ENCODE measurements at regions not wholly inside any gene's neighbourhood (a gene's known extent, or its start where the extent isn't known, plus 50 kb on each side); places are given as distances from the start of the nearest gene placed in this dataset.
A peak's percentile ranks its signal among the peaks of the same experiment; 100 is the strongest.
"Not testable (repeated sequence)": the region's sequence is repeated elsewhere in the genome, so short reads cannot be mapped to it uniquely, and the experiment has no call there.

GRCh38 chr15:25066708-25067107 is 111.9 kb downstream of the SNRPN start:
- DNase-seq (ENCODE audit: low read depth in 4 of 4, low spot score in 3 of 4) = no peak

DNA sequence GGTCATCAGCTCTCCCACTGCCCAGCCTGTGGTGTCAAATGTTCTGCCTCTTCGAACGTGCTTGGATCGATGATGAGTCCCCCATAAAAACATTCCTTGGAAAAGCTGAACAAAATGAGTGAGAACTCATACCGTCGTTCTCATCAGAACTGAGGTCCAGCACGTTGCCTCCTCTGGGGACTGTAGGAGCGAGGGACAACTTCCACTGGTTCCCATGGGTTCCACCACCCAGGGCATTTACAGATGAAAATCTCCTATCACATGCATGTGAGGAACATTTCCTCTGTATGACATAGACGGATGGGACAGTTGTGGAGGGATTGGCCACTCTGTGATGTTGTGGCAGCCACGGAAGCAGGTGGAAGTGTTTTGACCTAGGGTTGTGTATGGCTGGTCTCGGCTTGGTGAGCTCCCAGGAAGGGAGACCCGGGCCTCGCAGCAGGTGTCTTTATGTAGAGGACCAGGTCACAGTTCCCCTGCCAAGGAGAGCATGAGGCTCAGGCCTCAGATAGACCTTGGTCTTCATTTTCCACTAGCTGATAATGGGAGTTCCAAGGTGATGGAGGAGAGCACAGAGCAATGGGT is 113.0 kb downstream of the SNRPN start:
- no peak for DNase-seq (ENCODE audit: low read depth in 4 of 4, low spot score in 3 of 4)

DNA sequence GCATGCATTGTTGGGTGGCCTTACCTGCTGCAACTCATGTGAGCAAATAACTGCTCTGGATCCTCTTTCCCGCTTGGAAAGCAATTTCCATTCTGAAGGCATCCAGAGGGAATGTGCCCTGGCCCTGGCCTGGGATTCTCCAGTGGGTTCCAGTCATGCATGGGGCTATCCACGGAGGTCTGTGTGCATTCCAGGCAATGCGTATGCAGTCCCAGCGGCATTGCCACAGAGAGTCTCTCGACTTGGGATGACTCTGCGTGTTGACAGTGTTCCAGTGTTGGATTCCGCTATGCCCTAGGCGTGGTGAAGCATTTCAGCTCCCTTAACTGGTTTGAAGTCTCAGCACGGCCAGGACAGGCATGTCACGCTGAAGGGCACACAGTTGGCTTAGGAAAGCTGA is 113.9 kb downstream of the SNRPN start:
- DNase-seq (ENCODE audit: low read depth in 4 of 4, low spot score in 3 of 4) = no peak

- no peak for DNase-seq (ENCODE audit: low read depth in 4 of 4, low spot score in 3 of 4)
These were observed 115.7 kb downstream of the SNRPN start for GRCh38 chr15:25070353-25070963.

GRCh38 chr15:25072857-25073476 is 118.2 kb downstream of the SNRPN start:
- DNase-seq (ENCODE audit: low read depth in 4 of 4, low spot score in 3 of 4) = no peak

DNA sequence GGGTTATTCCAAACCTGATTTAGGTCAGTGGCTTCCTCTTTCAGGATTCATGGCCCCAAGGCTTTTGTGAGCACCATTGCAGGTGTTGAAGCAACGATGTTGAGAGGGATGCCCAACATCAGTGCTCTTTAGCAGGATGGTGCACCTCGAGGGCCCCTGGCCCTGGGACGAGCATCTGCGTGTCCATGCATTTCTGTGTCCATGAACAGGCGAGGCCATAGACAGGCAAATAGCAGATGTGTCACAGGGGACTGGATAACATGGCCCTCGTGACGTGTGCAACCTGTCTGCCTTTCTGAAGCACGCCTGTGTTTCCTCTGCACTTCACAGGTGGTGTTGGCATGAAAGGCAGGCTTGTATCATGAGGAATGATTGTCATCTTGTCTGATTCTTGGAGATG is 132.3 kb downstream of the SNRPN start:
- no peak for DNase-seq (ENCODE audit: low read depth in 4 of 4, low spot score in 3 of 4)

GRCh38 chr15:25088261-25088790 is 133.5 kb downstream of the SNRPN start:
- DNase-seq (ENCODE audit: low read depth in 4 of 4, low spot score in 3 of 4) = no peak

DNA sequence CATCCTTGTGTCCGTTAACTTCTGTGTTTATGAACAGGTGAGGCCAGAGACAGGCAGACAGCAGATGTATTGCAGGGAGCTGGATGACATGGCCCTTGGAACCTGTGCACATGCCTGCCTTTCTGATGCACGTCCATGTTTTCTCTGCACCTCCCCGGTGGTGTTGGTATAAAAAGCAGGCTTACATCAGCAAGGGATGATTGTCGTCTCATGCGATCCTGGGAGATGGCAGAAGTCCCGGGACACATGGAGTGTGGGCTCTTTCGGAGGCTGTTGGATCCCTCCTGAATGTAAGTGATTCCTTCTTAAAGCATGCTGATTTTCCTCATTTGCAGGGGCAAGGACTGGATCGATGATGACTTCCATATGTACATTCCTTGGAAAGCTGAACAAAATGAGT is 134.8 kb downstream of the SNRPN start:
- DNase-seq (ENCODE audit: low read depth in 4 of 4, low spot score in 3 of 4) = no peak

- no peak for DNase-seq (ENCODE audit: low read depth in 4 of 4, low spot score in 3 of 4)
These were observed 135.4 kb downstream of the SNRPN start for GRCh38 chr15:25090073-25090733.

- no peak for DNase-seq (ENCODE audit: low read depth in 4 of 4, low spot score in 3 of 4)
These were observed 136.8 kb downstream of the SNRPN start for GRCh38 chr15:25091421-25092158.

DNA sequence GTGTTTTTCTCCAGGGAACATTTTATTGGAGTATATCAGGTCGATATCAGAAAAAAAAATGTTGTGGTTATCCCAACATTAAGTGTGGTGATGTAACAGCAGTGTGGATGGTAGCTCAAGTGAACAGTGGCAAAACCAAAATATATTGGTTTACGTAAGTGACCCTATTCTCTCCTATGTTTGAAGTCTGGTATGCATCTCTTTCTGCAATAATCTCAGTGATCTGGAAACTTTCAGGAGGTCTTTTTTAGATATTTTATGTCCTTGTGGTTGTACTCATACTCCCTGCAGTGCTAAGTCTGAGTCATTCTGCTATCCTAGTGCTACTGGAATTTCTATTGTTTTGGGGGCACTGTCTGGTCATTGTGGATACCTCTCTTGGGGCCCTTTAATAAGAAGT is 137.9 kb downstream of the SNRPN start:
- no peak for DNase-seq (ENCODE audit: low read depth in 4 of 4, low spot score in 3 of 4)

DNA sequence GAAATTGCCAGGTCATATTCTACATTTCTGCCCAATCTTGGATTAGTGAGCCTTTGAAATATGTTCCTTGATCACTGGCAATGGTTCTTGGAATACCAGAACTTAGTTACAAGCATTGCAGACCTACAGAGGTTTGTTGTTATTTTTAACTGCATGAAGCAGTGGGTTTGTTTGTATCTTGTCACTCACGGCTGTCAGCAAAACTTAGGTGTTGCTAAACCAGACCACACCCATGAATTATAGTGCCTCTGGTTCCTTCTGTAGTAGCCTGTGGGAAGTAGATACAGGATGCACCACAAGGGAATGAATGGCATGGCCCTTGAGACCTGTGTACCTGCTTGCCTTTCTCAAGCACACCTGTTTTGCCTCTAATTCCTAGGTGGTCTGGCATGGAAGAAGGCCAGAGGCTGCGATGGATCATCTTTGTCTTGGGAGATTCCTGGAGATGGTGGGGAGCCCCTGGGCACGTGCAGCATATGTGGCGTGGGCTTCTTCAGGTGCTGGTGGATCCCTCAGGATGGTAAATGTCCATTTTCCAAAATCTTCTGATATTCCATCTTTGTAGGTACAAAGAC is 138.8 kb downstream of the SNRPN start:
- no peak for DNase-seq (ENCODE audit: low read depth in 4 of 4, low spot score in 3 of 4)

GRCh38 chr15:25094066-25094465 is 139.3 kb downstream of the SNRPN start:
- no peak for DNase-seq (ENCODE audit: low read depth in 4 of 4, low spot score in 3 of 4)

DNA sequence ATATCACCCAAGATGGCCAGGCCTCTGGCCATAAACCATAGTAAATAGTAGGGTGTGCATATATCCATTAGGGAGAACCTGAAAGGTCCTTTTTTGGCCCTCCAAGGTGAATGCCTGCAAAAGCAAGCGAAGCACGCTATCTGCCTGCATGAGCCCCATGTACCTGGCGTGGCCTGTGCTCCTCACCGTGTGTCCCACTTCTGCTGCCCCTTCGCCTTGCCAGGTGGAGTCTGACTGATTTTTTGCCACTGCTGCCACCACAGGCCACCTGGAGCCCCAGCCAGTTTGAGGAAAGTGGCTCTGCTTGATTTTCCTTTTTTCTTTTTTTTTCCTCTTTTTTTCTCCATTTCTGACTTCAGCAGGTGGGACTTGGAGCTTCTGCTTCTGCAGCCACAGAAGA is 139.7 kb downstream of the SNRPN start:
- DNase-seq (ENCODE audit: low read depth in 4 of 4, low spot score in 3 of 4) = no peak

- DNase-seq (ENCODE audit: low read depth in 4 of 4, low spot score in 3 of 4) = no peak
These were observed 140.4 kb downstream of the SNRPN start for GRCh38 chr15:25095179-25095578.

GRCh38 chr15:25099966-25100365 is 145.2 kb downstream of the SNRPN start:
- DNase-seq (ENCODE audit: low read depth in 4 of 4, low spot score in 3 of 4) = not testable (repeated sequence)

DNA sequence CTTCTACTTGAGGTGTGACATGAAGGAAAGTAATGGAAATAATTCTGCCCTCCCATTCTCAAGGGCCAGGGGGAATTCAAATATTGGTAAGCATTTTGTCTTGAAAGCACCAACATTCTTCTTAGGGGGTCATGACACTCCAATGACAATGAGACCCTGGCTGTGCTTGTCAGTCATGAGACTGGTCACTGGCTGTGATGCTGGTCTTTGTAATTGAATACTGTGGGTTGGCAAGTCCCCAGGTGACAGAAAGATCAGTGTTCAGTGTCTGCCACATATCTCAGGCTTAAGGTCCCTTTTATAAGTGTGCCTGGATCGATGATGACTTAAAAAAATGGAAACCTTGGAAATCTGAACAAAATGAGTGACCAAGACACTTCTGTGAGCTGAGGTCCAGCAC is 151.4 kb downstream of the SNRPN start:
- DNase-seq (ENCODE audit: low read depth in 4 of 4, low spot score in 3 of 4) = no peak

- no peak for DNase-seq (ENCODE audit: low read depth in 4 of 4, low spot score in 3 of 4)
These were observed 179.0 kb downstream of the SNRPN start for GRCh38 chr15:25133804-25134203.

DNA sequence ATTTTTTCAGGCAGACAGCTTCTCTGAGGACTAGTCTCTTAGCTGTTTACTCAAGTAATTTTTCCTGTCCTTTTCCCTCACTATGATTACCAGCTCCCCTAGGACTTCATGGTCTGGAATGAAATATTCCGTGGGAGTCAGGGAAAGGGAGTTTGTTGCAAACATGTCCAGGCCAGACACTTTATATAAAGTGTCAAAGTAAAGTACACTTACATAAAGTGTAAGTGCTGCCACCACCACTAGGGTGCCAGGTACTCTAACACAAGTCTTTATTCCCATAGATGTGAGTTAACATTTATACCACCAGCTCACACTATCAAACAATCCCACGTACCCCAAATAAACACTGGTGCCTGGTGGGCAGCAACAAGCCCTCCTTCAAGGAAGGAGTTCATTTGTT is 179.8 kb downstream of the SNRPN start:
- peak in 2 of 4 donors; percentile 1 for DNase-seq (ENCODE audit: low read depth in 4 of 4, low spot score in 3 of 4)

DNA sequence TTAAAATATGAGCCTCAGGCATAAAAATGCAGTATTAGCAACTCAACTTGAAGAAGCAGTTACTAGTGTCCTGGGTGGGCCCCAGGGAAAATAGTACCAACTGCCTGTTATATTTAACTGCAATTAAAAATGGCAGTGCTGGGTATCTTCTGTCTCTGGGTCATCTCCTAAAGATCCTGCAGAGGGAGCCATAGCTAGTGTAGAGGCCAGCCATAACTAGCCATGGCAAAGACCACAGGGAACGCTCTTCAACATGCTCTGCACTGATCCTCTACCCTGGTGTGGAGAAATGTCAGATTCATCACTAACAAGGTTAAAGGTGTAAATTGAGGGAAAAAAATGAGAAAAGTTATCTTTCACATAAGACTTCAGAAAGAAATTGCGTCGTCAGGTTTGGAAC is 181.3 kb downstream of the SNRPN start:
- no peak for DNase-seq (ENCODE audit: low read depth in 4 of 4, low spot score in 3 of 4)

DNA sequence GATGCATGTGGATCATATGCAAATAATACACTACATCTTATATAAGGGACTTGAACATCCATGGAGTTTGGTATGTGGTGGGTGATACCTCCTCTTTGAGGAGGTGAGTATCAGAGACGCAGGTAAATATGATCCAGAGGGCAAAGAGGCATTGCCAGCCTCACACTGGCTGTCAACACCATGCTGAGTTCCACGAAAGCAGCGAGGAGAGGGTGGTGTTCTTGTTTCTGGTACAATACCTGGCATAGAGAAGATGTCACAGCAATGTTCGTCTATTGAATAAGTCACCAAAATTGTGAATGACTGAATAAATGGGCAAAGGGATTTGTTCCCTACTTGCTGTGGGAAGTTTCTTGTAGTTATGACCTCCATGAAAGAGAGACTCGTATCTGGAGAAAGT is 182.2 kb downstream of the SNRPN start:
- DNase-seq (ENCODE audit: low read depth in 4 of 4, low spot score in 3 of 4) = no peak

All from left renal pelvis (tissue), 4 donors.